ENCODE measurements at regions not wholly inside any gene's neighbourhood (a gene's known extent, or its start where the extent isn't known, plus 50 kb on each side); places are given as distances from the start of the nearest gene placed in this dataset.
"Not testable (repeated sequence)": the region's sequence is repeated elsewhere in the genome, so short reads cannot be mapped to it uniquely, and the experiment has no call there.

GRCh38 chr13:21882766-21883165, 211.9 kb downstream of the FGF9 start:
- no peak for DNase-seq

GRCh38 chr13:21883713-21884112, 212.8 kb downstream of the FGF9 start:
- DNase-seq = no peak

GRCh38 chr13:21884299-21884909, 213.5 kb downstream of the FGF9 start:
- DNase-seq = no peak

- no peak for DNase-seq
Observed at GRCh38 chr13:21884965-21885567, 214.2 kb downstream of the FGF9 start.

- DNase-seq = no peak
Observed at GRCh38 chr13:21885714-21886224, 214.9 kb downstream of the FGF9 start.

- no peak for DNase-seq
Observed at GRCh38 chr13:21889651-21890050, 218.8 kb downstream of the FGF9 start.

- not testable (repeated sequence) for DNase-seq
Observed at GRCh38 chr13:21890220-21890619, 219.3 kb downstream of the FGF9 start.

GRCh38 chr13:21894091-21894490, 223.2 kb downstream of the FGF9 start:
- DNase-seq = no peak

GRCh38 chr13:21894703-21895699, 224.1 kb downstream of the FGF9 start:
- no peak for DNase-seq

- DNase-seq = no peak
Observed at GRCh38 chr13:21895779-21896178, 224.9 kb downstream of the FGF9 start.

GRCh38 chr13:21897161-21897560, 226.3 kb downstream of the FGF9 start:
- DNase-seq = no peak

GRCh38 chr13:21898459-21898858, 227.6 kb downstream of the FGF9 start:
- DNase-seq = no peak

- DNase-seq = no peak
Observed at GRCh38 chr13:21898945-21899344, 228.1 kb downstream of the FGF9 start.

- no peak for DNase-seq
Observed at GRCh38 chr13:21901336-21901735, 230.5 kb downstream of the FGF9 start.

- DNase-seq = no peak
Observed at GRCh38 chr13:21901811-21902708, 231.2 kb downstream of the FGF9 start.

- DNase-seq = no peak
Observed at GRCh38 chr13:21902709-21903098, 231.8 kb downstream of the FGF9 start.

GRCh38 chr13:21905486-21905885, 234.6 kb downstream of the FGF9 start:
- DNase-seq = no peak

GRCh38 chr13:21909331-21909730, 238.5 kb downstream of the FGF9 start:
- DNase-seq = no peak

GRCh38 chr13:21910546-21910945, 239.7 kb downstream of the FGF9 start:
- DNase-seq = no peak

GRCh38 chr13:21911646-21912298, 240.9 kb downstream of the FGF9 start:
- DNase-seq = no peak

- DNase-seq = peak in 1 of 2 donors; percentile 5
Observed at GRCh38 chr13:21913010-21913409, 242.1 kb downstream of the FGF9 start.

Measured in CD4-positive, alpha-beta T cell treated with Interleukin-1 beta for 1 hour (primary cell).